Stimulated activated CD8-positive, alpha-beta memory T cell treated with anti-CD3 and anti-CD28 coated beads, Interleukin-2, amount 100 ng/mL, for 1 hour (primary cell): ENCODE measurements at regions not wholly inside any gene's neighbourhood (a gene's known extent, or its start where the extent isn't known, plus 50 kb on each side); places are given as distances from the start of the nearest gene placed in this dataset.

ENCODE experiments used
- DNase-seq, 2 donors: peaks; one replicate each; pipeline ENCODE4 v3.0.0-alpha.2; 2020; ENCODE audit warnings: low read depth in 2 of 2

DNA sequence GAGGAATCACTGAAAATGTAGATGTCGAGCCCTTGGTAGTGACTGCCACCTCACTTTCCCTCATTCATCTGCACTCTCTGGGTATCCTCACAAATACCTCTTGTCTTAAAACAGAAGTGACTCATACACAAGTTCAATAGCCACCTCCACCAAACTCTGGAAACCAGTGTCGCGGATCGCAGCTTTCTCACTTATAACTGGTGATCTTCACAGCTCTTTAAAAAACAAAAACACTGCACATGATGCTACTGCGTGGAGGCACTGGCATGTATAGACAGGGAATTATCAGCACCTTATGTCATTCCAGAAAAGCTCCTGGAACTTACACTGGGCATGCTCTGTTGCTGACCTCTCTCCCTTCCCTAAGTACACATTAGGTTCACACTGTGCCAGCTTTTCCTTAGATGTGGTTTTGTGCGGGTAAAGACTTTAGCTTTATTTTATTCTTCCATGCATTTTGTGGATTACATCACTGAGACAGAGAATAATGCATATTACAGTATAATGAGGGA lies 425.5 kb upstream of the CADM1 start:
- DNase-seq, result no peak

DNA sequence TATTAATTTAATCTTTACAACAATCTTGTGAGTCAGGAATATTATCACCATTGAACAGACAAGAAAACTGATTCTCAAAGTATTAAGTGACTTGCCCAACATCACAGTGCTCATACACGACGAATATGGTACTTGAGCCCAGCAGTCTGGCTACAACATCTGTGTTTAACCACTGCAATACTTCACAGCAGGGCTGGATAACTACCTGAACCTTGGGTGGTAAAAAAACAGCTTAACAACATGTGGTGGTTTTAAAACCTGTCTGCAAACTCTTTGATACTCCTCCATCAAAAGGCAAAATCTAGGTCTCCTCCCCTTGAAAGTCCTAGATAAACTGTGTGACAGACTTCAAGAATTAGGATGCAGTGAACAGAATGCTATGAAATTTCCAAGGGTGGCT lies 424.6 kb upstream of the CADM1 start:
- no peak for DNase-seq

DNA sequence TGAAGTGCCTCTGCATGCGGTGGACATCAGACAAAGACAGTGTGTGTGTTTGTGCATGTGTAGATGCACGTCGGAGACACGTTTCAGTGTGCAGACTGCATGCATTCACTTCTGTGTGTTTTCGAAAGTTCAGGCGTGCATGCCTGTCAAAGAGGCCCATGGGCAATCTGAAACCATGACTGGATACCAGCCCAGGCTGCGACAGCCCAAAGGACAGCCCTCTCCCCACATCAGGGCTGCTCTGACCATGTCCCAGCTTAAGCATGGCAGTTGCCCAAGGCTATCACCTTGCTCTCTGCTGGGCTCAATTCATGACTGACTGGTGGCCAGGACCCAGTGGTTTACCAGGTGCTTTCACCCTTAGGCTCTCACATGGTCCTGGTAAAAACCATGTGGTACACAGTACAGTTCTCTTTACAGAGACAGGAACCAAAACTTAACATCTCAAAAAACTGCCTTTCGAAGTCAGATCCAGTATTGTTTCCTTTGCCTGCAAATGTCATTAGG lies 423.7 kb upstream of the CADM1 start:
- DNase-seq, result no peak

DNA sequence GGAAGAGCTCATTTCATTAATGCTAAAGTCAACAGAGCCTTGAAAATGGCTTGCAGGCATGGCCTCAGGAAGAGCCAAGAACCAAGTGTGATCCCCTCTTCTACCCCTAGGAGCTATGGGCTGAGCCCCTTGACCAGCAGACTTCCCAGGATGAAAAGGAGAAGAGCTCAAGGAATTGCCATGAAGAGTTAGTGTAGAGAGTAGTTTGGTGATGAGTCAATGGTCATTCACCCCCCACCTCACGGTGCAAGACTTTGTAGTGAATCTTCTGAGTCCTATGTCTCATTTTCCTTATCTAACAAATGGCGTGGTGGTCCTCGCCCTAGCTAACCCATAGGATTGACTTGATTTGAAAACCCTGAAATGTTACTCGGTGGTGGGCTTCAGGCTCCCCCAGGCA lies 422.4 kb upstream of the CADM1 start:
- DNase-seq, result no peak

DNA sequence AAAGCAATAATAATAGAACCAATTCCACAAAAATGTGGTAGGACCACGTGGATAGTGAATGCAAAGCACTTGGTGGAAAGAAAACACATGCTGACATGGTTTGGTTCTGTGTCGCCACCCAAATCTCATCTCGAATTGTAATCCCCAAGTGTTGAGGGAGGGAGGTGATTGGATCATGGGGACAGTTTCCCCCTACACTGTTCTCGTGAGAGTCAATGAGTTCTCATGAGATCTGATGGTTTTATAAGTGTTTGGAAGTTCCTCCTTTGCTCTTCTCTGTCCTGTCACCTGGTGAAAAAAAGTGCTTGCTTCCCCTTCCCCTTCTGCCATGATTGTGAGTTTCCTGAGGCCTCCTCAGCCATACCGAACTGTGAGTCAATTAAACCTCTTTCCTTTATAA lies 421.9 kb upstream of the CADM1 start:
- DNase-seq, result no peak

DNA sequence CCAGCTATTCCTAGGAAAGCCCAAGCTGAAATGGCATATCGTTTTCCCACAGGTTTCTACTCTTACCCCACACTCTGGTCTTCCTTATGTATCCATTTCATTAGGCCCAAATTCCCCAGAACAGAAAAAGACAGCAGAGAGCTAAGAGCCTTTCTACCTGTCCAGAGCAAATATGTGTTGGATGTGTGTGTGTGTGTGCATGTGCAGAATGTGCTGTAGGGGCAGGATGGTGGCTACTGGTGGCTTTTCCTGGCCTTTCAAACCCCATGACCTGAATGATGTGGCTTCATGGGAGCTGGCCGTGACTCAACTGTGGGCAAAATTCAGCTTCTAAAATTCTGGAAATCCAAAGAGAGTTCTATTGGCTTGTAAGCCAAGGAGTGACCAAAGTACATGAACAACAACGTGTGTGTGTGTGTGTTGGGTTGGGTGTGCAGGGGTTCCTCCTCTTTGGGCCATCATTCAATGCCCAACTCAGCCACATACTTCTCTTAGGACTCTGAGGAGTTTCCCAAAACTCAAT lies 421.4 kb upstream of the CADM1 start:
- no peak for DNase-seq

DNA sequence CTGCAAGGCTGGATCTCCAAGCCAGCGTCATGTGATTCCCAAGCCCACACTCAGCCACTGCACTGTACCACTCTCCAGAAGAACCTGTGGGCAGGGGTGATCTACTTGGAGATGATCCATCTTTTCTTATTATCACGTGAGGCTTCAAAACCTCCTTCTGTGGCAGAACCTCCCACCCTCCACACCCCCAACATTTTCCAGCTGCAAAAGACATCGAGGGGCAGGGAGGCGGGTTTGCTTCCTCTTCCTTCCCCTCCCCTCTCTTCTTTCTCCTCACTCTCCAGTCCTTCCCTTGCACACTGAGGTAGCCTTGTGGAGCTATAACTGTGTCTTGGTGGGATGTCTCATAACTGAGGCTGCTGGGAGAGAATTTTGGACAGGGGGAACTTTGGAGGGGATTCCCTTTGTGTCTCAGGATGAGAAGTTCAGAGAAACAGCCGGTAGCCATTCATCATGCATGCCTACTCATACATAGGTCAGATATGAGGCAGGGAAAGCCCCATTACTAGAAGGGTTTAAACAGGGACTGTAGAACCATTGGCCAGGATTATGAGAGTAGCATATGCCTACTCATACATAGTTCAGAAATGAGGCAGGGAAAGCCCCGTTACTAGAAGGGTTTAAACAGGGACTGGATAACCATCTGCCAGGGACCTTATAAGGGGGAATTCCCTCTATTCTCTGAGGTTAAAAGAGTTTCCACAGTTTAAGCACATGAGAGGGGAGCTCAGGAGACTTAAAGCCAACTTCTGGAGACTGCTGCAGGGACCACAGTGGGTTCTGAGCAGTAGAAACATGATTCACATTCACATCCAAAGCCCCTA lies 420.7 kb upstream of the CADM1 start:
- DNase-seq, result no peak

DNA sequence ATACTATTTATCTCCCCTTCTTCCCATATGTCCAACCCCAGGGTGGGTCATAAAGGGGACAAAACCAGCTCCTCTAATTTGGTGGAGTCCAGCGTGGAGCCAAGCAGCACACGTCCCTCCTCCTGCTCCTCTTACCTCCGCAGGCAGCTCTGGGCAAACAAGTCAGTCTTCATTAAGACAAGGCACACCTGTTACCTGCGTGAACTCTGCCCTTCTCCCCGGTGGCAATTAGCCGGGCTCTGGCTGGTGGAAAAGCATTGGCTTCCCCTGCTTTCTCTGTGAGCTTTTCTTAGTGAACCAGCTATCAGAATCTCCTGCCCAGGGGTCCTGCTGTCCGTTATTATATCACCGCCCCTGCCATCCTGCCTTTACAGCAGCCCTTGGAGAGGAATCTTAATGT lies 418.7 kb upstream of the CADM1 start:
- no peak for DNase-seq

DNA sequence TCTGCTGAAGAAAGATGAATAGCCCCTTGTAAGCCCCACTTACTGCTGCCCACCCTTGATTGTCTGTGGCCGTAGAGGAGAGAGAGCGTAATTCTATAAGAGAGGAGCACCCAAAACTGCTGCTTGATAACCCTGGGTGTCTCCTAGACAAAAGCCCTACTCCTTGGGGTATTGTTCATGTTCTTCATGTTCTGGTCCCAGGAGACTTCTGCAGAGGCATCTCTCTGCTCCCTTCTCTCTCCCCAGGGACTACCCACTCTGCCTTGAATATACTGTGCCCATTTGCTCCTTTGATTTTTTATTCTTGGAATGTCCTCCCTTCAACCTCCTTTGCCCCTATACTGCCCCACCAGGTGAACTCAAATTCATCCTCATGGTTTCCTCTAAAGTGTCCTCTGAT lies 417.8 kb upstream of the CADM1 start:
- DNase-seq, result no peak

DNA sequence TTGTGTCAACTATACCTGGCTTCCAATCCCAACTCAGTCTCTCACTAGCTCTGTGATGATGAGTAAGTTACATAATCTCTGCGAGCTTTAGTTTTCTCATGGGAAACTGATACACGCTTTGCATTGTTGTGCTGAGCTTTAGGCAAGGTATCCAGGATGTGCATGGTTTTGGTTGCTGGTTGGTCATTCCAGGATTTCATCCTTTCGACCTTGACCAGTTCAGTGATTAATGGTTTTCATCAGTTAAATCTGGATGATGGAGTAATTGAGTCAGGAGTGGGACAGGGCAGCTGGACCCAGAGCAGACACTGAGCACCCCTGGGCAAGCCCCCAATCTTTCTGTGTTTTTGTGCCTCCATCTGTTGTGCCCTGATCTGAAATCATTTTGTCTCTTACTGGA lies 417.3 kb upstream of the CADM1 start:
- no peak for DNase-seq

DNA sequence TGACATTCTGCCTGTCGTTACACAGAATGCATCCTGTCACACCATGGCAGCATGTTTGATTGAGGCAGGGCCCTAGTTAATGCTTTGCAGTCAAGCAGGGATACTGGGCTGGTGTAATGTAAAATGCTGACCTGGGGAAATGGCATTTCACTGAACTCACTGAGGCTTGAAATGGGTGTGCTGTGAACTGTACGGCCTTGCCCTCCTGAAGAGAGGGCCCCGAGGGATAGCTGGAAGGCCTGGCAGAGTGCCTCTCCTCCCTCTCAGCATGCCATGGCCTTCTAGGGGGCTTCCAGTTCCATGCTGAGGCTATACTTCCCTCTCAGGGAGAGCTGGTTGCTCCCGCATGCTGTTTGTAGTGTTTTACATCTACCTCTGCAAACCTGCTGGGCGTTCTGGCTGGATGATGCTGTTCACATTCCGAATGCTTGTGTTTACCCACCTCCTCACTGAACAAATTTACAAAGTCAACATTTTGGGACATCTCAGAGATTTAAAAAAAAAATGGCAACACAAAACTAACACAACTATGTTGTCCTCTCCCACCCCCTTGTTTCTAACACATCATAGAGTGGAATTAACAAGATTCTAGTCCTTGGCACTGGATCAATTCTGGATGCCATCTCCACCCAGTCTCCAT lies 416.7 kb upstream of the CADM1 start:
- DNase-seq, result no peak

DNA sequence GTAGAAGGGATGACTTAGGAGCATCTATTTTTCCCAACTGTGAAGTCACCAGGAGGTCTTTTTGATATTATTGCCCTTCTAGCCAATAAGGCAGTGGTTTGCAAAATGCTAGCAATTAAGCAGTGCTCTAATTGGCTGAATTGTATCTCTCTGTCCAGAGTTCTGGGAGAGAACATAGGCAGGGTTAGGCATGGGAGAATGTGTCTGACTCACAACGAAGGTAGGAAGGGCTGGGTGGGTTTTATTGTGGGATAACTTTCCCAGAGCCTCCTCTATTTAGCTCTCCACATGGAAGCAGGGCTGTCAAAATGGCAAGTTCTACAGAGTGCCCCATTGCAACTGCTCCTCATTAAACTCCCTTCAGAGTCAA lies 415.9 kb upstream of the CADM1 start:
- DNase-seq, result no peak

DNA sequence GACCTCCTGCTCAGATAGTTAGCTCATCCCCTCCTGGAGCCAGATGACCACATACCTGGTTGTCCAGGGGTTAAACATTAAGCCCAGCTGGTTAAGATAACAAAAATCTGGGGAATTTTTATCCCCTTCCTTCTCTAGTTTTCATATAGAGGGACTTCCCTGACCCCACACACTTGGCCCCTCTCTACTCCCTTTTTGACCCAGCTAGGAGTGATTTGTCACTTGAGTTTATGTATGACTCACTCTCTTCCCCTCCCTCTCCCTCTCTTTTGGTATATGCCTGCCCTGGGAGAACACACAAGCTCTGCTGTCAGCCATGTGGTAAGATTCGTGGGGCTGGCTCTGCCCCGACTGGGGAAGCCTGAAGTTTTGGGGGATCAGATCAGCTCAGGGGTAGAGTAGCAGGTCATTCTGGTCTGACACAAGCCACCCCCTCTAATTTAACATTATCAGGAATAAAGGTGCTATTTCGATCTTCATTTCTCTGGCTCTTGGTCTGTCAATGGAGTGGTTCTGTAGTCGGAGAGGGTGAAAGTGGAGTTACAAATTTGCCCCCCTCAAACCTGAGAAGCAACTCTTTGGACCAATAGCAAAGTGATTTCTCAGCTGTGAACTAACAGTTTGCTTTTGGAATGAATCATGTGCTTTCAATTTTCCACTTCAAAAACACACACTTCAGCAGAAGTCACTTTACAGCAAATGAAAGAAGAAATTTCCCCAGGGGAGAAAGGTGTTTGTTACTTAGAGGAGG lies 415.3 kb upstream of the CADM1 start:
- DNase-seq, result no peak

DNA sequence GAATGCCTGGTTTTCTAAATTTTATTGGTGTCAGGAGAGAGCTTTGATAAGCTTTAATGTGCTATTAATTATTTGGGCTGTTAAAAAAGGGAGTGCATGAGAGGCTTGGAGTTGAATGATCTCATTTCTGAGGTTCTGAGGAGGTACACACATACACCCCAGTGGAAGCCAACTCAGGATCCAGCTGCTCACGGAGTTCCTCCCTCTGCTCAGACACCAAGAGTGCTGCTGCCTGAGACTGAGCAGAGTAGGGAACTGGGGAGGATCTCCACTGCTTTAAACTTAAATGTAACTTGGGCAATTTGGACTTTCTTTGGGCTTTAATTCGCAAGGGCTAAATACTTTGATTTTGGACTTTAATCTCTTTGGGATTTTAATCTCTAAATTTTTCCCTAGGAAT lies 414.4 kb upstream of the CADM1 start:
- no peak for DNase-seq

DNA sequence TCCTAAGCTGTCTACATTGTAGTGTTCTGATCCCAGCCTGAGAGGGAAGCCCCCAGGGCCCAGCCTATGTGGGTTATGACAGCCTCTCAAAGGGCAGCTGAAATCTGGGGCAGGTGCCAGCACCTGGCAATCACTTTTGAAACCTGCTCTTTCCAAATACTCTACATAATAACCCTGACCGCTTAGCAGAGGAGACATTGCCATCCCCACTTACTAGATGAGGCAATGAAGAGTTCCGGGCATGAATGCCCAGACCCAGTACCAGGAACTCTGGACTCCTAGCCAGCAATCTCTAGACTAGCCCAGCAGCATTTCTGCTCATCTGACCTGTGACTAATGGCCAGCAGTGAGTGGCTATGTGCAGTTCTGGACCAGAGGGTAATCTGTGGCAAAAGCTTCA lies 412.4 kb upstream of the CADM1 start:
- no peak for DNase-seq

DNA sequence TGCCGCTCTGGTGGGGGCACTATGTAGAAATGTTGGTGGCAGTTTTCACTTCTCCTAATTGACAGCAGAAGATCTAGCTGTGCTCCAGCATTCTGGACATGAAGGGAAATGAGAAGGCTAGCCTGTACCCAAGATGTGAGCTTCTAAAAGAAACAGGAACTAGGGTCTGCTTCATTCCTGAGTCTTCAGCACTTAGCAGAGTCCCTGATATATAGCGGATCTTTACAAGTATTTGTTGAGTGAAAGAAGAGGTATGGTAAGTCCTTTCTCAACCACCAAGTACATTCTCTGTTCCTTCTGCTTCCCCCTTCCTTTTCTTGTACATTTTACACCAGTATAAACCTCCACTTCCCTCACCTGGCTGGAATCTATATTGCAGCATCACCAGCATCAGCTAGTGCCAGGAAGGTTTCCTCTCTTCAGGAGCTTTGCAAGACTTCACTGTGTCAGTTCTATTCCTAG lies 408.3 kb upstream of the CADM1 start:
- DNase-seq, result no peak

DNA sequence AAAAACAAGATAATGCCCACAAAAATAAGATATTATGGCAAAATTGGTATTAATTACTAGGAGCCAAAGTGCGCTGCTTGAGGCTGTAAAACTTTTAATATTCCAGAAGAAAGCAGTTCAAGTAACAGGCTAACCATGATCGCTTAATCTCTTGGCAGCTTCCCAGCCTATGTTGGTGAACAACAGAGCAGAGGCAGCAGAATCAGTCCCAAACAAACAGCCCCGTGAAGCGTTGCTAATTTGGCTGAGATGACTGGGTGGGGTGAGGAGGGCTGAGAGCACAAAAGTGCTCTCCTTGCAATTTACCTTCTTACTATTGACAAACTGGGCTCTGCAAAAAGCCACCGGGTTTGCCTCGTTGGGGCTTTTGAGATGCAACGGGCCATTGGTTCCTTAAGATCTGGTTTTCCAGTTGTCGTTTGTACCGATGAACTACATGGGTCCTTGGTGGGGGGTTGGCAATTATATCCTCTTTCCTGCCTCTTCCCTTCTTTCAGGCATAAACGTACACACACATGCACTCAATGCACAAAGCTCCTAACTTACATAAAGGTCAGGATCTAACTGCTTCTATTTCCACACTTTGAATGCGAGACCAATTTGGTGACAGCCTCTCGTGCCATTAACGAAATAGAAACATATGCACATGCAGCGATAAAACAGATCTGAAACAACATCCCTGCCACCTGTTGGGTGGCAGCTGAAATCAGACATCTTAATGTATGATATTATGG lies 407.6 kb upstream of the CADM1 start:
- DNase-seq, result no peak

DNA sequence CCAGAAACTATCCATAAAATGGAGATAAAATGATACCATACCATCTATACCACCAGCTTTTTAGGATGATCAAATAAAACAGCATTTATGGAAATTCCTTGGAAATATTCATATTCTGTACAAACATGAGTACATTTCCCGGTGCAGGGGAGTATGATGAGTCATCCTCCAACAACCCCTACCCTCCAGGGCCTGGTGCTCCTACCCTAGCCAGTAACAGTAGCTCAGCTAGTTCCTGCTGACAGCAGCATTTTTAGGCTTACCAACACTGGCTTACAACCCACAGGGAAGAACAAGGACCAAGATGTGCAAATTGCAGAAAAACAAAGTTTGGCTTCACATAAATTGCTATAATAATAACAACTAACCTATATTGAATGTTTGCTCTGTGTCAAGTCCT lies 406.2 kb upstream of the CADM1 start:
- DNase-seq, result no peak

DNA sequence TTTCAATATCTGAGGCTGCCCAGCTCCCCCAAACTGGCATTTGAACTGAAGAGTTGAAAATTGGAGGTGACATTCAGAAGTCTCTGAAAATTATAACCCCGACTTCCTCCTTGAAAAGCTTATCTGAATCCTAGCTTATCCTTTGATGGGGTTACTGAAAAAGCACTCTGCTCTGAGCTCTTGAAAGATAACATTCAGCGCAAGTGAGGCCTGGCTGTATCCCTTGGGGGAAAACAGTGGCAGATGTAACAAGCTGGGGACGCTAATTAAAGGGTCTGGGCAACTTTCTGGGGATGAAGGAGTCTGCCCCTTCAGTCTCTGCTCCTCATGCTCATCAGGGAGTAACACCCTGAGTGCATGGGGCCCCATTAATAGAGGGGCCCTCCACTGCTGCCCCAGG lies 402.0 kb upstream of the CADM1 start:
- no peak for DNase-seq

DNA sequence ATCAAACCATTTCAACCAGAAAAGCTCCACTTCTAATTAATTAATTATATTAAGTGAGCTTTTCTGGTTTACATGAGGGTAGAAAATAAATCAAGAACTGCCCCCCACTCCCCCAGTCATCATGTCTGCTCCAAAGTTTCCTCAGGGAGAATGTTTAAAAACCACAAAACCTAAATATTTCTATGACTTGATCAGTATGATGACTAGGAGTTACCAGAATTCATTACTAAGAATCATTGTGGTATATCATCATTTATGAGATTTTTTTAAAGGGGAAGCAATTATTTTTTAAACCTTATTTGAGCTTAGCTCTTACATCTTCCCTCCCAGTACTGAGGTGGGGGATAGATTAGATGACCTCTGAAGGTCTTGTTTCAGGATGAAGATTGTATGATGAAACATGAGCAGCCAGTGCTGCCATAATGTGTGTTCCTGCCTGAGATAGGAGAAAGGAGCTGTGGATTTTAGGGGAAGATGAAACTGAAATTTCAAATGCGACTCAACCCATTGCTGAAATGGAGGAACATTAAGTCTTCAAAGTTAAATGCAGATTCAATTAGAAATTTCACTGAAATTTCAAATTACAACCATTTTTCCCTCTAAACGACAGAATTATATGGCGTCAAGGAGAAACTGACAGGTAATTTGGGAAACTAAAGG lies 401.3 kb upstream of the CADM1 start:
- DNase-seq, result no peak

DNA sequence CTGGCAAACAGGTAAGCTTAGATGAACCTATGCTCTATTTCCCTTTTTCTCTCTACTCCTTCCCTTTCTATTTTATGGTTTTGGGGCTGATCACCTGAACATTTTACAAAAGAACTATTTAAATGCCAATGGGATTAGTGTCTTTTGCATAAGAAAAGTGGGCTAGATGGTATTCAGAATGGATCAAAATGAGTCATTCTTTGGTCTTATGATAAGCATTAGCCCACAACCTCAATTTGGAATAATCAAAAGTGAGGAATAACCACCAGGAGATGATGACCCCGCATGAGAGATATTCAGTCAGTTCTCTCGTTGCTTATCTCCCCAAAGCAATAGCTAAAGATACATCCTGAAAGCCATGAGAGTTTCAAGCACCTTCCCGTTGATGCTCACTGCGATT lies 399.0 kb upstream of the CADM1 start:
- DNase-seq, result no peak
